ENCODE measurements at regions not wholly inside any gene's neighbourhood (a gene's known extent, or its start where the extent isn't known, plus 50 kb on each side); places are given as distances from the start of the nearest gene placed in this dataset.

GRCh38 chr7:46179061-46179610, 258.1 kb upstream of the IGFBP3 start:
- H3K9me2 ChIP-seq (replicated peaks; ENCODE audit: low read depth, low read length), result no peaks in the 10 kb centered on the region
- H2AFZ ChIP-seq (ENCODE audit: low read length), result no peak overlapping the region
- H3K4me3 ChIP-seq (ENCODE audit: low read length, poor library complexity, severe bottlenecking), result no peak overlapping the region
- no peak overlapping the region for H3K9ac ChIP-seq (ENCODE audit: low read depth, low read length, poor library complexity, severe bottlenecking)
- TF ChIP-seq EZH2phosphoT487 (IDR thresholded peaks at IDR 0.05; ENCODE audit: borderline replicate concordance), result no peak
- H4K20me1 ChIP-seq (ENCODE audit: insufficient read depth, low read length, poor library complexity, severe bottlenecking), result no peaks in the 10 kb centered on the region
- H3F3A ChIP-seq (ENCODE audit: low read depth), result no peaks in the 10 kb centered on the region
- H3K9me3 ChIP-seq (ENCODE audit: insufficient read depth, low read depth, low read length), result peaks cover 4% of the 10 kb centered on the region; the same call in 1 of the 2 replicates
- no peaks in the 10 kb centered on the region for H3K4me1 ChIP-seq (ENCODE audit: insufficient read depth, low read length, poor library complexity, severe bottlenecking)
- H3K79me2 ChIP-seq (ENCODE audit: insufficient read depth, low read length), result no peaks in the 10 kb centered on the region
- no peak overlapping the region for H3K4me2 ChIP-seq (ENCODE audit: low read depth, low read length, poor library complexity, severe bottlenecking)
- H3K27me3 ChIP-seq (ENCODE audit: insufficient read depth, low read length, poor library complexity, severe bottlenecking), result no peaks in the 10 kb centered on the region
- H3K36me3 ChIP-seq (ENCODE audit: insufficient read depth, low read length), result no peaks in the 10 kb centered on the region

GRCh38 chr7:46178661-46179060, 257.6 kb upstream of the IGFBP3 start:
- Histone ChIP-seq H3K4me2 (ENCODE audit: low read depth, low read length, poor library complexity, severe bottlenecking) (no peak overlapping the region), H3K9me3 (ENCODE audit: insufficient read depth, low read depth, low read length) (peaks cover 4% of the 10 kb centered on the region; the same call in 1 of the 2 replicates), H2AFZ (ENCODE audit: low read length) (no peak overlapping the region), H4K20me1 (ENCODE audit: insufficient read depth, low read length, poor library complexity, severe bottlenecking) (no peaks in the 10 kb centered on the region), H3K9ac (ENCODE audit: low read depth, low read length, poor library complexity, severe bottlenecking) (no peak overlapping the region), H3K4me3 (ENCODE audit: low read length, poor library complexity, severe bottlenecking) (no peak overlapping the region), H3F3A (ENCODE audit: low read depth) (no peaks in the 10 kb centered on the region), H3K4me1 (ENCODE audit: insufficient read depth, low read length, poor library complexity, severe bottlenecking) (no peaks in the 10 kb centered on the region), H3K79me2 (ENCODE audit: insufficient read depth, low read length) (no peaks in the 10 kb centered on the region), H3K27me3 (ENCODE audit: insufficient read depth, low read length, poor library complexity, severe bottlenecking) (no peaks in the 10 kb centered on the region), H3K9me2 (replicated peaks; ENCODE audit: low read depth, low read length) (no peaks in the 10 kb centered on the region), H3K36me3 (ENCODE audit: insufficient read depth, low read length) (no peaks in the 10 kb centered on the region)
- TF ChIP-seq EZH2phosphoT487 (IDR thresholded peaks at IDR 0.05; ENCODE audit: borderline replicate concordance), result no peak
- no peak for TF ChIP-seq CTCF (conservative IDR thresholded peaks at IDR 0.05; ENCODE audit: low read length)

- Histone ChIP-seq H4K20me1 (ENCODE audit: insufficient read depth, low read length, poor library complexity, severe bottlenecking) (no peaks in the 10 kb centered on the region), H3K9ac (ENCODE audit: low read depth, low read length, poor library complexity, severe bottlenecking) (no peak overlapping the region), H3K4me1 (ENCODE audit: insufficient read depth, low read length, poor library complexity, severe bottlenecking) (no peaks in the 10 kb centered on the region), H3K4me2 (ENCODE audit: low read depth, low read length, poor library complexity, severe bottlenecking) (no peak overlapping the region), H2AFZ (ENCODE audit: low read length) (no peak overlapping the region), H3K4me3 (ENCODE audit: low read length, poor library complexity, severe bottlenecking) (no peak overlapping the region), H3F3A (ENCODE audit: low read depth) (no peaks in the 10 kb centered on the region), H3K9me3 (ENCODE audit: insufficient read depth, low read depth, low read length) (peaks cover 4% of the 10 kb centered on the region; the same call in 1 of the 2 replicates), H3K9me2 (replicated peaks; ENCODE audit: low read depth, low read length) (no peaks in the 10 kb centered on the region), H3K36me3 (ENCODE audit: insufficient read depth, low read length) (no peaks in the 10 kb centered on the region), H3K27me3 (ENCODE audit: insufficient read depth, low read length, poor library complexity, severe bottlenecking) (no peaks in the 10 kb centered on the region), H3K79me2 (ENCODE audit: insufficient read depth, low read length) (no peaks in the 10 kb centered on the region)
- TF ChIP-seq CTCF (conservative IDR thresholded peaks at IDR 0.05; ENCODE audit: low read length), result no peak
- no peak for TF ChIP-seq EZH2phosphoT487 (IDR thresholded peaks at IDR 0.05; ENCODE audit: borderline replicate concordance)
Observed at GRCh38 chr7:46177821-46178220, 256.7 kb upstream of the IGFBP3 start.

GRCh38 chr7:46175221-46175620, 254.1 kb upstream of the IGFBP3 start:
- no peaks in the 10 kb centered on the region for H3K36me3 ChIP-seq (ENCODE audit: insufficient read depth, low read length)
- H3K4me3 ChIP-seq (ENCODE audit: low read length, poor library complexity, severe bottlenecking), result no peak overlapping the region
- no peak for TF ChIP-seq EZH2phosphoT487 (IDR thresholded peaks at IDR 0.05; ENCODE audit: borderline replicate concordance)
- TF ChIP-seq CTCF (conservative IDR thresholded peaks at IDR 0.05; ENCODE audit: low read length), result no peak
- no peak overlapping the region for H3K4me2 ChIP-seq (ENCODE audit: low read depth, low read length, poor library complexity, severe bottlenecking)
- no peaks in the 10 kb centered on the region for H3K27me3 ChIP-seq (ENCODE audit: insufficient read depth, low read length, poor library complexity, severe bottlenecking)
- no peaks in the 10 kb centered on the region for H3K9me2 ChIP-seq (replicated peaks; ENCODE audit: low read depth, low read length)
- H3K79me2 ChIP-seq (ENCODE audit: insufficient read depth, low read length), result no peaks in the 10 kb centered on the region
- H2AFZ ChIP-seq (ENCODE audit: low read length), result no peak overlapping the region
- H3K4me1 ChIP-seq (ENCODE audit: insufficient read depth, low read length, poor library complexity, severe bottlenecking), result no peaks in the 10 kb centered on the region
- H3K9ac ChIP-seq (ENCODE audit: low read depth, low read length, poor library complexity, severe bottlenecking), result no peak overlapping the region
- no peaks in the 10 kb centered on the region for H3F3A ChIP-seq (ENCODE audit: low read depth)
- 0 out of 2 replicates have a peak, but pooled peaks cover 4% of the 10 kb centered on the region for H3K9me3 ChIP-seq (ENCODE audit: insufficient read depth, low read depth, low read length)
- no peaks in the 10 kb centered on the region for H4K20me1 ChIP-seq (ENCODE audit: insufficient read depth, low read length, poor library complexity, severe bottlenecking)
